Astrocyte (in vitro differentiated cells and primary cell): ENCODE measurements at regions not wholly inside any gene's neighbourhood (a gene's known extent, or its start where the extent isn't known, plus 50 kb on each side); places are given as distances from the start of the nearest gene placed in this dataset.
A peak's percentile ranks its signal among the peaks of the same experiment; 100 is the strongest.

Experiments
- DNase-seq: peaks from one replicate; pipeline ENCODE4 v3.0.0-alpha.2; 2010; ENCODE audit warnings: low read depth
- FAIRE-seq: peaks from 2 replicates; lab custom pipeline; 2011; peaks lifted over from hg19 to GRCh38; lab: Jason Lieb, UNC
- H2AFZ ChIP-seq: 2 replicates; pipeline ENCODE4 v1.6.0; 2012; ENCODE audit warnings: low read depth, low read length, inconsistent platforms
- H3K27ac ChIP-seq: 2 replicates; pipeline ENCODE4 v1.5.1; 2011; ENCODE audit warnings: low read depth, low read length, inconsistent platforms
- H3K27me3 ChIP-seq: 2 replicates; pipeline ENCODE4 v1.6.0; 2011; ENCODE audit warnings: low read length, inconsistent platforms; ENCODE audit not compliant: insufficient read depth
- H3K36me3 ChIP-seq: 2 replicates; pipeline ENCODE4 v1.5.1; 2011; ENCODE audit warnings: low read length, inconsistent platforms; ENCODE audit not compliant: insufficient read depth
- H3K4me1 ChIP-seq: 2 replicates; pipeline ENCODE4 v1.5.1; 2011; ENCODE audit warnings: low read length, inconsistent platforms; ENCODE audit not compliant: insufficient read depth
- H3K4me2 ChIP-seq: 2 replicates; pipeline ENCODE4 v1.6.0; 2012; ENCODE audit warnings: low read length, inconsistent platforms
- H3K4me3 ChIP-seq: 2 replicates; pipeline ENCODE4 v1.5.1; 2011; ENCODE audit warnings: low read depth, mild to moderate bottlenecking, low read length, inconsistent platforms; ENCODE audit not compliant: insufficient read depth
- H3K79me2 ChIP-seq: 2 replicates; pipeline ENCODE4 v1.6.0; 2012; ENCODE audit warnings: mild to moderate bottlenecking, low read length, inconsistent platforms; ENCODE audit not compliant: insufficient read depth
- H3K9ac ChIP-seq: 2 replicates; pipeline ENCODE4 v1.6.0; 2012; ENCODE audit warnings: mild to moderate bottlenecking, low read length, inconsistent platforms
- H3K9me3 ChIP-seq: 2 replicates; pipeline ENCODE4 v1.5.1; 2012; ENCODE audit warnings: low read depth, mild to moderate bottlenecking, low read length, inconsistent platforms; ENCODE audit not compliant: insufficient read depth
- H4K20me1 ChIP-seq: 2 replicates; pipeline ENCODE4 v1.6.0; 2012; ENCODE audit warnings: low read length, inconsistent platforms; ENCODE audit not compliant: insufficient read depth
- H3K27ac Mint-ChIP-seq: one replicate; pipeline ENCODE4 v1.8.0; 2021; ENCODE audit warnings: mild to moderate bottlenecking, mixed read lengths; ENCODE audit not compliant: unreplicated experiment
- H3K27me3 Mint-ChIP-seq: one replicate; pipeline ENCODE4 v1.8.0; 2021; ENCODE audit warnings: low read depth, mixed read lengths; ENCODE audit not compliant: unreplicated experiment
- H3K36me3 Mint-ChIP-seq: one replicate; pipeline ENCODE4 v1.8.0; 2021; ENCODE audit warnings: low read depth, mixed read lengths; ENCODE audit not compliant: unreplicated experiment
- H3K4me1 Mint-ChIP-seq: one replicate; pipeline ENCODE4 v1.8.0; 2021; ENCODE audit warnings: low read depth, mixed read lengths; ENCODE audit not compliant: unreplicated experiment
- H3K4me3 Mint-ChIP-seq: one replicate; pipeline ENCODE4 v1.8.0; 2021; ENCODE audit warnings: mild to moderate bottlenecking, moderate library complexity, mixed read lengths; ENCODE audit not compliant: unreplicated experiment
- H3K9me3 Mint-ChIP-seq: one replicate; pipeline ENCODE4 v1.8.0; 2021; ENCODE audit warnings: mild to moderate bottlenecking, mixed read lengths; ENCODE audit not compliant: unreplicated experiment
- EZH2 ChIP-seq: IDR thresholded peaks from 2 replicates; pipeline ENCODE4 v1.6.1; 2012; ENCODE audit warnings: mild to moderate bottlenecking, low read length, inconsistent platforms; ENCODE audit not compliant: insufficient read depth
- TF ChIP-seq, protein P1 (sequence below): IDR thresholded peaks from 2 replicates; pipeline ENCODE4 v1.5.1; 2011; ENCODE audit warnings: low read depth, mild to moderate bottlenecking, inconsistent platforms, low read length, moderate library complexity; ENCODE audit not compliant: insufficient read depth

DNA sequence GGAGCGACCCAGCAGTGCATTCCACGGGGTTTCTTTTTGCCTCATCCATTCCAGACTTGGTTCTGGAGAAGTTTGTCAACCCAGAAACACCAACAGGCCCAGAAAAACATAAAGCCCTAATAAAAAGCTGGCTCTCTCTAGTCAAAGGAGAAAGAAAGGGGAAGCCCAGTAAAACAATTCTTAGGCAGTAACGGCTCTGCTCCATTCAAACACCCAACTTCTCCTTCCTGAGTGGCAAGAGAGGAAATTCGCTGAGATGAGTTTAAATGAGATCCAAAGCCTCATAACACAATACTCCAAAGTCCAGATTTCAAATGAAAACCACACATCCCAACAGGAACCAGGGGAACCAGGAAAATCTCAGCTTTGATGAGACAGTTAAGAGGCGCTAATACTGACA, 179.9 kb downstream of the RPIA start:
- no peaks in the 10 kb centered on the region for H3K4me1 ChIP-seq
- no peak for FAIRE-seq
- H3K9me3 ChIP-seq, result no peaks in the 10 kb centered on the region
- Mint-ChIP-seq H3K4me1 (peaks cover 3% of the 10 kb centered on the region), H3K36me3 (no peaks in the 10 kb centered on the region), H3K9me3 (no peaks in the 10 kb centered on the region), H3K4me3 (no peak overlapping the region), H3K27ac (no peak overlapping the region), H3K27me3 (peaks cover 6% of the 10 kb centered on the region)
- no peaks in the 10 kb centered on the region for H3K79me2 ChIP-seq
- H4K20me1 ChIP-seq, result no peaks in the 10 kb centered on the region
- H3K4me2 ChIP-seq, result no peak overlapping the region
- no peak for DNase-seq
- TF ChIP-seq, protein P1, sequence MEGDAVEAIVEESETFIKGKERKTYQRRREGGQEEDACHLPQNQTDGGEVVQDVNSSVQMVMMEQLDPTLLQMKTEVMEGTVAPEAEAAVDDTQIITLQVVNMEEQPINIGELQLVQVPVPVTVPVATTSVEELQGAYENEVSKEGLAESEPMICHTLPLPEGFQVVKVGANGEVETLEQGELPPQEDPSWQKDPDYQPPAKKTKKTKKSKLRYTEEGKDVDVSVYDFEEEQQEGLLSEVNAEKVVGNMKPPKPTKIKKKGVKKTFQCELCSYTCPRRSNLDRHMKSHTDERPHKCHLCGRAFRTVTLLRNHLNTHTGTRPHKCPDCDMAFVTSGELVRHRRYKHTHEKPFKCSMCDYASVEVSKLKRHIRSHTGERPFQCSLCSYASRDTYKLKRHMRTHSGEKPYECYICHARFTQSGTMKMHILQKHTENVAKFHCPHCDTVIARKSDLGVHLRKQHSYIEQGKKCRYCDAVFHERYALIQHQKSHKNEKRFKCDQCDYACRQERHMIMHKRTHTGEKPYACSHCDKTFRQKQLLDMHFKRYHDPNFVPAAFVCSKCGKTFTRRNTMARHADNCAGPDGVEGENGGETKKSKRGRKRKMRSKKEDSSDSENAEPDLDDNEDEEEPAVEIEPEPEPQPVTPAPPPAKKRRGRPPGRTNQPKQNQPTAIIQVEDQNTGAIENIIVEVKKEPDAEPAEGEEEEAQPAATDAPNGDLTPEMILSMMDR, result no peak
- TF ChIP-seq EZH2, result no peak
- H3K36me3 ChIP-seq, result no peaks in the 10 kb centered on the region
- no peak overlapping the region for H3K4me3 ChIP-seq
- H3K27me3 ChIP-seq, result peaks cover 9% of the 10 kb centered on the region
- no peak overlapping the region for H3K27ac ChIP-seq
- no peak overlapping the region for H2AFZ ChIP-seq
- no peak overlapping the region for H3K9ac ChIP-seq

DNA sequence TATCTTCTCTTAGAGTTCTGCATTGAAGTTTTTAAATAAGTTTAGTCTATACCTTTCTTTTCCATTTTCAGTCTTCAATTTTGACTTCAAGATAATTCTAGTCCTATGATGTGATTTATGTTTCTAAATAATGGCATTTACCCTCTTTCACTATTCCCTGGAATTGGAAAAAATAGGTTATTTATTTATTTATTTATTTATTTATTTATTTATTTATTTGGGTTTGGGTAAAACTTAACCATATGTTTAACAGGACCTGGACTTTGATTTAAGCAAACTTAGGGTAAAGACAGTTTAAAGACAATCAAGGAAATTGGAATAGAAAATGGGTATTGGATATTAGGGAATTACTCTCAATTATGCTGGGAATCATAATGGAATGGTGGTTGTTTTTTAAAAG, 182.1 kb downstream of the RPIA start:
- no peak for FAIRE-seq
- Histone ChIP-seq H3K9ac (no peak overlapping the region), H2AFZ (no peak overlapping the region), H3K36me3 (no peaks in the 10 kb centered on the region), H3K4me2 (no peak overlapping the region), H3K27ac (no peak overlapping the region), H3K79me2 (no peaks in the 10 kb centered on the region), H3K27me3 (peaks cover 9% of the 10 kb centered on the region), H3K4me1 (no peaks in the 10 kb centered on the region), H4K20me1 (no peaks in the 10 kb centered on the region), H3K9me3 (no peaks in the 10 kb centered on the region), H3K4me3 (no peak overlapping the region)
- H3K36me3 Mint-ChIP-seq, result no peaks in the 10 kb centered on the region
- TF ChIP-seq, protein P1, result no peak
- no peak for TF ChIP-seq EZH2
- H3K27me3 Mint-ChIP-seq, result peaks cover 3% of the 10 kb centered on the region
- H3K4me3 Mint-ChIP-seq, result no peak overlapping the region
- DNase-seq, result no peak
- no peak overlapping the region for H3K27ac Mint-ChIP-seq
- no peaks in the 10 kb centered on the region for H3K9me3 Mint-ChIP-seq
- H3K4me1 Mint-ChIP-seq, result peaks cover 3% of the 10 kb centered on the region

DNA sequence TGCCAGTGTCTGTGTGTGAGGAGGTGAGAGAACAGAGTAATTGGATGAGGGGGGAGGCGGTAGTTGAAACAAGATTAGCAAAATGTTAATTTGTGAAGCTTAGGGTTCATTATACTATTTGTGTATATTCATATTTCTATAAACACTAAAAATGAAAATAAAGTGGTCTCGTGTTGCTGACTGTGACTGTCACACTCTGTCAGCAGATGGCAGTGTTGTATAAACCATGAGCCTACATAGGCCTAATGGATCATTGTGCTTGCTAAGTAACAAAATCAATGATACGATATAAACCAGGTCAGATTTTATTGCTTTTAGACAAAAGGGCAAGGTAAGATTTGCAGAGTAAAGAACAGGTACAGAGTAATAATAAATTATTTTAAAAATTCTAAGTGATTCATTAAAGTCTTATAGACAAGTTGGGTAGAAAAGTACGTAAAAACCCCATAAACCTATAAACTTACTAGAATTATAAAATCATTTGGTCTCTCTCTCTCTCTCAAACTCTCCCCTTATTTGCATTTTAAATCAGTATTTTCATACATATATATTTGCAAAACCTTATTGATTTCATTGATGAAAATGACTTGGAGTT, 182.7 kb downstream of the RPIA start:
- no peak overlapping the region for H3K27ac Mint-ChIP-seq
- Histone ChIP-seq H3K4me1 (no peaks in the 10 kb centered on the region), H3K4me3 (no peak overlapping the region), H3K27me3 (peaks cover 9% of the 10 kb centered on the region), H3K9ac (no peak overlapping the region), H2AFZ (no peak overlapping the region), H3K9me3 (no peaks in the 10 kb centered on the region), H3K79me2 (no peaks in the 10 kb centered on the region), H3K36me3 (no peaks in the 10 kb centered on the region), H3K27ac (no peak overlapping the region), H3K4me2 (no peak overlapping the region), H4K20me1 (no peaks in the 10 kb centered on the region)
- TF ChIP-seq EZH2, result no peak
- TF ChIP-seq, protein P1, result peak; percentile 87
- DNase-seq (peak; percentile 22), FAIRE-seq (peak; percentile 26)
- H3K4me3 Mint-ChIP-seq, result no peak overlapping the region
- H3K4me1 Mint-ChIP-seq, result peaks cover 3% of the 10 kb centered on the region
- H3K36me3 Mint-ChIP-seq, result no peaks in the 10 kb centered on the region
- H3K27me3 Mint-ChIP-seq, result peaks cover 4% of the 10 kb centered on the region
- H3K9me3 Mint-ChIP-seq, result no peaks in the 10 kb centered on the region
